ENCODE measurements at regions not wholly inside any gene's neighbourhood (a gene's known extent, or its start where the extent isn't known, plus 50 kb on each side); places are given as distances from the start of the nearest gene placed in this dataset.
"Not testable (repeated sequence)": the region's sequence is repeated elsewhere in the genome, so short reads cannot be mapped to it uniquely, and the experiment has no call there.

- FAIRE-seq (no peak), DNase-seq (ENCODE audit: insufficient read length, low spot score) (no peak)
Measured at GRCh38 chr10:118868589-118868988, 113.8 kb upstream of the CACUL1 start.

GRCh38 chr10:118870467-118871243 is 115.9 kb upstream of the CACUL1 start:
- no peak for DNase-seq (ENCODE audit: insufficient read length, low spot score)

GRCh38 chr10:118871244-118871865 is 116.6 kb upstream of the CACUL1 start:
- DNase-seq (ENCODE audit: insufficient read length, low spot score) (no peak), FAIRE-seq (no peak)

More at GRCh38 chr10:118870467-118871243, 115.9 kb upstream of the CACUL1 start:
- FAIRE-seq = no peak

GRCh38 chr10:118873091-118873737 is 118.4 kb upstream of the CACUL1 start:
- DNase-seq (ENCODE audit: insufficient read length, low spot score) = no peak
- no peak for FAIRE-seq

GRCh38 chr10:118873738-118874105 is 119.0 kb upstream of the CACUL1 start:
- no peak for FAIRE-seq
- DNase-seq (ENCODE audit: insufficient read length, low spot score) = no peak

- DNase-seq (ENCODE audit: insufficient read length, low spot score) (no peak), FAIRE-seq (no peak)
Measured at GRCh38 chr10:118874171-118874570, 119.4 kb upstream of the CACUL1 start.

- no peak for FAIRE-seq
Measured at GRCh38 chr10:118875087-118875486, 120.3 kb upstream of the CACUL1 start.

GRCh38 chr10:118882741-118883140 is 128.0 kb upstream of the CACUL1 start:
- no peak for FAIRE-seq
- no peak for DNase-seq (ENCODE audit: insufficient read length, low spot score)

More at GRCh38 chr10:118875087-118875486, 120.3 kb upstream of the CACUL1 start:
- no peak for DNase-seq (ENCODE audit: insufficient read length, low spot score)

- FAIRE-seq (no peak), DNase-seq (ENCODE audit: insufficient read length, low spot score) (no peak)
Measured at GRCh38 chr10:118892255-118892654, 137.3 kb upstream of the NANOS1 start.

- not testable (repeated sequence) for FAIRE-seq; DNase-seq (ENCODE audit: insufficient read length, low spot score)
Measured at GRCh38 chr10:118894891-118895290, 134.6 kb upstream of the NANOS1 start.

GRCh38 chr10:118900617-118901016 is 128.9 kb upstream of the NANOS1 start:
- DNase-seq (ENCODE audit: insufficient read length, low spot score) (no peak), FAIRE-seq (no peak)

GRCh38 chr10:118901380-118901779 is 128.1 kb upstream of the NANOS1 start:
- no peak for DNase-seq (ENCODE audit: insufficient read length, low spot score)
- FAIRE-seq = no peak

GRCh38 chr10:118901906-118902305 is 127.6 kb upstream of the NANOS1 start:
- FAIRE-seq (no peak), DNase-seq (ENCODE audit: insufficient read length, low spot score) (no peak)

GRCh38 chr10:118902656-118903055 is 126.9 kb upstream of the NANOS1 start:
- not testable (repeated sequence) for FAIRE-seq; DNase-seq (ENCODE audit: insufficient read length, low spot score)

- FAIRE-seq (no peak), DNase-seq (ENCODE audit: insufficient read length, low spot score) (no peak)
Measured at GRCh38 chr10:118903251-118903650, 126.3 kb upstream of the NANOS1 start.

GRCh38 chr10:118903691-118904090 is 125.8 kb upstream of the NANOS1 start:
- DNase-seq (ENCODE audit: insufficient read length, low spot score) (no peak), FAIRE-seq (no peak)

GRCh38 chr10:118904286-118904685 is 125.2 kb upstream of the NANOS1 start:
- FAIRE-seq (no peak), DNase-seq (ENCODE audit: insufficient read length, low spot score) (no peak)

GRCh38 chr10:118907051-118907450 is 122.5 kb upstream of the NANOS1 start:
- no peak for FAIRE-seq

GRCh38 chr10:118908557-118909256 is 120.8 kb upstream of the NANOS1 start:
- FAIRE-seq = no peak
- no peak for DNase-seq (ENCODE audit: insufficient read length, low spot score)

More at GRCh38 chr10:118907051-118907450, 122.5 kb upstream of the NANOS1 start:
- no peak for DNase-seq (ENCODE audit: insufficient read length, low spot score)

GRCh38 chr10:118910702-118911101 is 118.8 kb upstream of the NANOS1 start:
- FAIRE-seq = no peak
- DNase-seq (ENCODE audit: insufficient read length, low spot score) = no peak

- no peak for DNase-seq (ENCODE audit: insufficient read length, low spot score)
Measured at GRCh38 chr10:118911363-118911762, 118.2 kb upstream of the NANOS1 start.

More at GRCh38 chr10:118911363-118911762, 118.2 kb upstream of the NANOS1 start:
- FAIRE-seq = no peak

Measured in GM19239 (cell line).